GM12891 (cell line): ENCODE measurements at regions not wholly inside any gene's neighbourhood (a gene's known extent, or its start where the extent isn't known, plus 50 kb on each side); places are given as distances from the start of the nearest gene placed in this dataset.

ENCODE experiments used
- DNase-seq: peaks from one replicate; pipeline ENCODE4 v3.0.0; 2011; ENCODE audit warnings: low spot score; ENCODE audit not compliant: insufficient read length
- FAIRE-seq: peaks from 2 replicates; lab custom pipeline; 2011; peaks lifted over from hg19 to GRCh38; lab: Jason Lieb, UNC
- PAX5 ChIP-seq: IDR thresholded peaks from 2 replicates; pipeline ENCODE4 v1.6.1; 2011; ENCODE audit warnings: low read length, moderate library complexity, mild to moderate bottlenecking; ENCODE audit not compliant: insufficient read depth, severe bottlenecking
- POLR2A ChIP-seq: IDR thresholded peaks from 2 replicates; pipeline ENCODE4 v1.6.1; 2011; ENCODE audit warnings: low read depth, low read length, control low read depth
- POLR2AphosphoS5 ChIP-seq: IDR thresholded peaks from 2 replicates; pipeline ENCODE4 v1.6.1; 2011; ENCODE audit warnings: low read depth, low read length, control low read depth
- POU2F2 ChIP-seq: IDR thresholded peaks from 2 replicates; pipeline ENCODE4 v1.6.1; 2011; ENCODE audit warnings: low read depth, mild to moderate bottlenecking, control low read depth, low read length, moderate library complexity
- SPI1 ChIP-seq: IDR thresholded peaks from 2 replicates; pipeline ENCODE4 v1.6.1; 2011; ENCODE audit warnings: low read depth, low read length, control low read depth
- TAF1 ChIP-seq: IDR thresholded peaks from 2 replicates; pipeline ENCODE4 v1.6.1; 2011; ENCODE audit warnings: low read depth, low read length, control low read depth

GRCh38 chr2:106959975-106960682, 74.2 kb upstream of the ST6GAL2 start:
- TF ChIP-seq TAF1 (no peak), POLR2A (no peak), POU2F2 (no peak), POLR2AphosphoS5 (no peak), PAX5 (no peak), SPI1 (no peak)
- FAIRE-seq (no peak), DNase-seq (no peak)

- no peak for FAIRE-seq
- DNase-seq: no peak
- no peak for TF ChIP-seq SPI1
- TF ChIP-seq POLR2A: no peak
- TF ChIP-seq PAX5: no peak
- TF ChIP-seq POLR2AphosphoS5: no peak
- TF ChIP-seq TAF1: no peak
- no peak for TF ChIP-seq POU2F2
Measured at GRCh38 chr2:106960683-106961161, 74.8 kb upstream of the ST6GAL2 start.

GRCh38 chr2:106961328-106961727, 75.4 kb upstream of the ST6GAL2 start:
- DNase-seq: no peak
- FAIRE-seq: no peak

GRCh38 chr2:106963156-106963555, 77.2 kb upstream of the ST6GAL2 start:
- no peak for DNase-seq
- TF ChIP-seq SPI1 (no peak; the same call in 1 of the 2 replicates), POU2F2 (no peak), TAF1 (no peak), POLR2A (no peak), PAX5 (no peak), POLR2AphosphoS5 (no peak)
- no peak for FAIRE-seq

More at GRCh38 chr2:106961328-106961727, 75.4 kb upstream of the ST6GAL2 start:
- TF ChIP-seq PAX5: no peak
- no peak for TF ChIP-seq POLR2A
- TF ChIP-seq POLR2AphosphoS5: no peak
- no peak for TF ChIP-seq TAF1
- TF ChIP-seq POU2F2: no peak
- TF ChIP-seq SPI1: no peak

- TF ChIP-seq TAF1 (no peak), SPI1 (no peak), POLR2A (no peak), POU2F2 (no peak), POLR2AphosphoS5 (no peak), PAX5 (no peak)
- no peak for FAIRE-seq
- no peak for DNase-seq
Measured at GRCh38 chr2:106963893-106964292, 77.9 kb upstream of the ST6GAL2 start.

- no peak for FAIRE-seq
- no peak for TF ChIP-seq POLR2AphosphoS5
- no peak for TF ChIP-seq TAF1
- TF ChIP-seq PAX5: no peak
- no peak for TF ChIP-seq POU2F2
- no peak for TF ChIP-seq POLR2A
- no peak for TF ChIP-seq SPI1
Measured at GRCh38 chr2:106965611-106966010, 79.6 kb upstream of the ST6GAL2 start.

GRCh38 chr2:106969777-106970176, 83.8 kb upstream of the ST6GAL2 start:
- no peak for DNase-seq
- TF ChIP-seq POU2F2 (no peak), PAX5 (no peak), POLR2A (no peak), POLR2AphosphoS5 (no peak), SPI1 (no peak), TAF1 (no peak)
- no peak for FAIRE-seq

More at GRCh38 chr2:106965611-106966010, 79.6 kb upstream of the ST6GAL2 start:
- no peak for DNase-seq

GRCh38 chr2:106970471-106971261, 84.7 kb upstream of the ST6GAL2 start:
- FAIRE-seq (no peak), DNase-seq (no peak)
- TF ChIP-seq PAX5: no peak
- TF ChIP-seq POLR2A: no peak
- no peak for TF ChIP-seq SPI1

GRCh38 chr2:106972782-106973181, 86.8 kb upstream of the ST6GAL2 start:
- DNase-seq (no peak), FAIRE-seq (no peak)
- TF ChIP-seq POU2F2: no peak
- TF ChIP-seq SPI1: no peak
- TF ChIP-seq TAF1: no peak
- no peak for TF ChIP-seq POLR2A
- no peak for TF ChIP-seq PAX5
- TF ChIP-seq POLR2AphosphoS5: no peak
